Kidney (tissue), 13 donors: ENCODE measurements at regions not wholly inside any gene's neighbourhood (a gene's known extent, or its start where the extent isn't known, plus 50 kb on each side); places are given as distances from the start of the nearest gene placed in this dataset.

Experiments used
- DNase-seq, 5 donors: peaks; one replicate each; pipeline ENCODE4 v3.0.0-alpha.2; 2013 to 2020
- FAIRE-seq: peaks from 2 replicates; lab custom pipeline; 2012; peaks lifted over from hg19 to GRCh38; lab: Jason Lieb, UNC
- H3K27ac ChIP-seq, 2 donors: one replicate each; pipeline ENCODE4 v1.7.0; 2013; ENCODE audit warnings: low read depth in 2 of 2, low read length in 2 of 2, inconsistent platforms in 1 of 2
- H3K27me3 ChIP-seq: one replicate; pipeline ENCODE4 v1.7.1; 2013; ENCODE audit warnings: low read length, inconsistent platforms; ENCODE audit not compliant: control insufficient read depth, insufficient read depth
- H3K36me3 ChIP-seq, 3 donors: one replicate each; pipeline versions ENCODE4 v1.7.0 to v1.7.1; 2013; ENCODE audit warnings: low read length in 3 of 3, control low read depth in 1 of 3, inconsistent platforms in 1 of 3; ENCODE audit not compliant: insufficient read depth in 3 of 3, control insufficient read depth in 2 of 3
- H3K4me1 ChIP-seq, 3 donors: one replicate each; pipeline versions ENCODE4 v1.7.0 to v1.7.1; 2013; ENCODE audit warnings: low read length in 3 of 3, inconsistent platforms in 1 of 3, low read depth in 1 of 3; ENCODE audit not compliant: control insufficient read depth in 2 of 3, insufficient read depth in 2 of 3
- H3K4me3 ChIP-seq, 3 donors: one replicate each; pipeline versions ENCODE4 v1.7.0 to v1.8.1; 2013; ENCODE audit warnings: low read length in 3 of 3, control low read depth in 1 of 3, inconsistent platforms in 1 of 3
- H3K9ac ChIP-seq, 3 donors: one replicate each; pipeline versions ENCODE4 v1.7.0 to v1.7.1; 2013; ENCODE audit warnings: low read length in 3 of 3, control low read depth in 1 of 3, inconsistent platforms in 1 of 3
- H3K9me3 ChIP-seq, 3 donors: one replicate each; pipeline versions ENCODE4 v1.7.0 to v1.7.1; 2013; ENCODE audit warnings: low read length in 3 of 3, control low read depth in 1 of 3, inconsistent platforms in 1 of 3; ENCODE audit not compliant: control insufficient read depth in 2 of 3, insufficient read depth in 1 of 3
- CTCF ChIP-seq: IDR thresholded peaks from 3 replicates; pipeline ENCODE4 v1.5.1; 2012; ENCODE audit warnings: mild to moderate bottlenecking, moderate library complexity, borderline replicate concordance; ENCODE audit not compliant: insufficient read depth; ENCODE audit errors: extremely low read depth
- intact Hi-C: fragments of 100-400 bp; cut with DNase I; formaldehyde crosslinking; loops from one replicate; pipeline ENCODE4 v1.11.1; 2022
- donor health status: control.
- donor health status: control.
- donor health status: control.
- donor health status: control.
- donor health status: control.
- donor health status: DM: yes; HTN: yes; CAD: no.
- donor health status: Normal renal cell carcinoma (clear cell type).

- DNase-seq, result peak in 2 of 5 donors; percentile 3 to 34
- no peak overlapping the region for H3K4me3 ChIP-seq
- H3K9ac ChIP-seq, result no peak overlapping the region
- H3K4me1 ChIP-seq, result no peaks in the 10 kb centered on the region
- intact Hi-C loops, result no loop called here
- no peak for FAIRE-seq
- H3K36me3 ChIP-seq, result no peaks in the 10 kb centered on the region
- H3K27me3 ChIP-seq, result no peaks in the 10 kb centered on the region
- no peak overlapping the region for H3K27ac ChIP-seq
- TF ChIP-seq CTCF, result no peak
- no peaks in the 10 kb centered on the region for H3K9me3 ChIP-seq
These were observed 182.1 kb downstream of the PCDH17 start for GRCh38 chr13:57813651-57814050.

GRCh38 chr13:57815600-57815999, 184.1 kb downstream of the PCDH17 start:
- H3K9ac ChIP-seq, result no peak overlapping the region
- intact Hi-C loops, result no loop called here
- no peaks in the 10 kb centered on the region for H3K36me3 ChIP-seq
- no peak for TF ChIP-seq CTCF
- FAIRE-seq (no peak), DNase-seq (no peak)
- H3K4me1 ChIP-seq, result no peaks in the 10 kb centered on the region
- no peaks in the 10 kb centered on the region for H3K9me3 ChIP-seq
- no peak overlapping the region for H3K27ac ChIP-seq
- H3K27me3 ChIP-seq, result no peaks in the 10 kb centered on the region
- H3K4me3 ChIP-seq, result no peak overlapping the region

GRCh38 chr13:57820924-57821323, 189.4 kb downstream of the PCDH17 start:
- Histone ChIP-seq H3K4me1 (no peaks in the 10 kb centered on the region), H3K27me3 (no peaks in the 10 kb centered on the region), H3K36me3 (no peaks in the 10 kb centered on the region), H3K4me3 (no peak overlapping the region), H3K9ac (no peak overlapping the region), H3K9me3 (no peaks in the 10 kb centered on the region), H3K27ac (no peak overlapping the region)
- intact Hi-C loops, result no loop called here
- no peak for TF ChIP-seq CTCF
- DNase-seq, result peak in 2 of 5 donors; percentile 15 to 57
- FAIRE-seq, result no peak

GRCh38 chr13:57823704-57824103, 192.2 kb downstream of the PCDH17 start:
- DNase-seq, result no peak
- no peaks in the 10 kb centered on the region for H3K27me3 ChIP-seq
- no peak overlapping the region for H3K27ac ChIP-seq
- no peak for TF ChIP-seq CTCF
- no peak for FAIRE-seq
- H3K4me1 ChIP-seq, result no peaks in the 10 kb centered on the region
- H3K9ac ChIP-seq, result no peak overlapping the region
- H3K36me3 ChIP-seq, result no peaks in the 10 kb centered on the region
- intact Hi-C loops, result no loop called here
- no peak overlapping the region for H3K4me3 ChIP-seq
- no peaks in the 10 kb centered on the region for H3K9me3 ChIP-seq
